Thyroid gland (tissue), 4 donors: ENCODE measurements at regions not wholly inside any gene's neighbourhood (a gene's known extent, or its start where the extent isn't known, plus 50 kb on each side); places are given as distances from the start of the nearest gene placed in this dataset.

Experiments used
- CTCF ChIP-seq, 6 experiments: fragments of 200-600 bp in 3 of 6; fragments of 450-650 bp in 3 of 6; sonication (generic) in 3 of 6; IDR thresholded peaks; one replicate each; pipeline ENCODE4 v1.5.1; 2016 to 2019; ENCODE audit warnings: antibody characterized with exemption in 6 of 6, mild to moderate bottlenecking in 2 of 6, inconsistent platforms in 1 of 6, moderate library complexity in 1 of 6
- POLR2A ChIP-seq, 2 donors: fragments of 450-650 bp; IDR thresholded peaks; one replicate each; pipeline ENCODE4 v1.6.1; 2017; ENCODE audit warnings: antibody characterized with exemption in 2 of 2, mild to moderate bottlenecking in 2 of 2, moderate library complexity in 1 of 2

GRCh38 chr17:62906881-62907280, 59.2 kb upstream of the TANC2 start:
- TF ChIP-seq CTCF (IDR thresholded peaks at IDR 0.05) = no peak
- no peak for TF ChIP-seq POLR2A (IDR thresholded peaks at IDR 0.05)
